DOHH2 (cell line): ENCODE measurements at regions not wholly inside any gene's neighbourhood (a gene's known extent, or its start where the extent isn't known, plus 50 kb on each side); places are given as distances from the start of the nearest gene placed in this dataset.
"Not testable (repeated sequence)": the region's sequence is repeated elsewhere in the genome, so short reads cannot be mapped to it uniquely, and the experiment has no call there.

ENCODE experiments used
- H3F3A ChIP-seq: fragments of 200-600 bp; sonication (generic), shearing (Covaris generic); 2 replicates; pipeline ENCODE4 v1.6.0; 2016; ENCODE audit warnings: antibody characterized with exemption, mild to moderate bottlenecking; ENCODE audit not compliant: control insufficient read depth, insufficient read depth
- H3K27ac ChIP-seq: fragments of 200-600 bp; sonication (generic); 2 replicates; pipeline ENCODE4 v1.5.1; 2014; ENCODE audit warnings: low read depth, mild to moderate bottlenecking, low read length, moderate library complexity
- H3K27me3 ChIP-seq: fragments of 200-600 bp; sonication (generic); 2 replicates; pipeline ENCODE4 v1.6.1; 2014; ENCODE audit warnings: mild to moderate bottlenecking, low read length, mixed read lengths; ENCODE audit not compliant: control insufficient read depth
- H3K36me3 ChIP-seq: fragments of 200-600 bp; sonication (generic); 2 replicates; pipeline ENCODE4 v1.6.1; 2014; ENCODE audit warnings: mild to moderate bottlenecking, low read length, moderate library complexity, mixed read lengths; ENCODE audit not compliant: control insufficient read depth
- H3K4me1 ChIP-seq: fragments of 200-600 bp; sonication (generic); 2 replicates; pipeline ENCODE4 v1.6.1; 2014; ENCODE audit warnings: mild to moderate bottlenecking, low read length, mixed read lengths; ENCODE audit not compliant: control insufficient read depth
- H3K4me2 ChIP-seq: fragments of 200-600 bp; sonication (generic); 2 replicates; pipeline ENCODE4 v1.6.0; 2014; ENCODE audit warnings: mild to moderate bottlenecking, low read length, moderate library complexity
- H3K4me3 ChIP-seq: fragments of 200-600 bp; sonication (generic); 2 replicates; pipeline ENCODE4 v1.5.1; 2014; ENCODE audit warnings: mild to moderate bottlenecking, low read length, mixed read lengths
- H3K79me2 ChIP-seq: fragments of 200-600 bp; sonication (generic); 2 replicates; pipeline ENCODE4 v1.6.1; 2014; ENCODE audit warnings: mild to moderate bottlenecking, low read length, mixed read lengths; ENCODE audit not compliant: control insufficient read depth
- H3K9me2 ChIP-seq: fragments of 200-600 bp; sonication (generic); replicated peaks from 2 replicates; pipeline ENCODE4 v1.6.1; 2014; ENCODE audit warnings: mild to moderate bottlenecking, low read length, mixed read lengths; ENCODE audit not compliant: control insufficient read depth
- H3K9me3 ChIP-seq: fragments of 200-600 bp; sonication (generic); 2 replicates; pipeline ENCODE4 v1.6.1; 2014; ENCODE audit warnings: antibody characterized with exemption, low read length, mixed read lengths; ENCODE audit not compliant: control insufficient read depth, insufficient read depth
- H4K20me1 ChIP-seq: fragments of 200-600 bp; sonication (generic); 2 replicates; pipeline ENCODE4 v1.6.0; 2014; ENCODE audit warnings: low read depth, mild to moderate bottlenecking, antibody characterized with exemption, low read length, moderate library complexity; ENCODE audit not compliant: control insufficient read depth, insufficient read depth
- CTCF ChIP-seq: fragments of 200-600 bp; sonication (generic); IDR thresholded peaks from one replicate; pipeline ENCODE4 v1.5.1; 2014; ENCODE audit warnings: antibody characterized with exemption, mild to moderate bottlenecking, low read depth, low read length; ENCODE audit not compliant: poor library complexity, severe bottlenecking
- EZH2phosphoT487 ChIP-seq: fragments of 200-600 bp; sonication (generic); IDR thresholded peaks from 2 replicates; pipeline ENCODE4 v1.6.1; 2017; ENCODE audit warnings: borderline replicate concordance, mild to moderate bottlenecking, antibody characterized with exemption, low read length, moderate library complexity, mixed read lengths

- Histone ChIP-seq H3K27me3 (no peaks in the 10 kb centered on the region), H3K9me3 (peaks cover 64% of the 10 kb centered on the region), H3K36me3 (no peaks in the 10 kb centered on the region)
Measured at GRCh38 chr13:19052931-19053330, 128.7 kb downstream of the TUBA3C start.

GRCh38 chr13:19052180-19052579, 129.4 kb downstream of the TUBA3C start:
- Histone ChIP-seq H3K4me1 (no peaks in the 10 kb centered on the region), H4K20me1 (no peaks in the 10 kb centered on the region), H3K79me2 (no peaks in the 10 kb centered on the region), H3K9me2 (no peaks in the 10 kb centered on the region), H3F3A (no peaks in the 10 kb centered on the region), H3K27me3 (no peaks in the 10 kb centered on the region), H3K36me3 (no peaks in the 10 kb centered on the region), H3K27ac (no peak overlapping the region), H3K4me2 (no peak overlapping the region), H3K9me3 (peaks cover 61% of the 10 kb centered on the region), H3K4me3 (no peak overlapping the region)
- TF ChIP-seq EZH2phosphoT487: no peak
- TF ChIP-seq CTCF: no peak

More at GRCh38 chr13:19052931-19053330, 128.7 kb downstream of the TUBA3C start:
- H3K79me2 ChIP-seq: no peaks in the 10 kb centered on the region
- H3K27ac ChIP-seq: no peak overlapping the region
- no peaks in the 10 kb centered on the region for H3F3A ChIP-seq
- no peak overlapping the region for H3K4me2 ChIP-seq
- TF ChIP-seq EZH2phosphoT487: no peak
- no peak for TF ChIP-seq CTCF
- no peaks in the 10 kb centered on the region for H3K9me2 ChIP-seq
- H3K4me1 ChIP-seq: no peaks in the 10 kb centered on the region
- H4K20me1 ChIP-seq: no peaks in the 10 kb centered on the region
- no peak overlapping the region for H3K4me3 ChIP-seq

- Histone ChIP-seq H3K9me2 (no peaks in the 10 kb centered on the region), H3K27me3 (no peaks in the 10 kb centered on the region), H3K27ac (no peak overlapping the region), H3K4me3 (no peak overlapping the region), H3K36me3 (no peaks in the 10 kb centered on the region), H3F3A (no peaks in the 10 kb centered on the region), H3K9me3 (peaks cover 49% of the 10 kb centered on the region), H3K79me2 (no peaks in the 10 kb centered on the region), H4K20me1 (no peaks in the 10 kb centered on the region), H3K4me2 (no peak overlapping the region), H3K4me1 (no peaks in the 10 kb centered on the region)
- no peak for TF ChIP-seq CTCF
- TF ChIP-seq EZH2phosphoT487: no peak
Measured at GRCh38 chr13:19050901-19051300, 130.7 kb downstream of the TUBA3C start.

- H3K27ac ChIP-seq, H4K20me1 ChIP-seq: not testable (repeated sequence)
- peaks cover 43% of the 10 kb centered on the region; the same call in 1 of the 2 replicates for H3K9me3 ChIP-seq
Measured at GRCh38 chr13:19049624-19050023, 132.0 kb downstream of the TUBA3C start.

More at GRCh38 chr13:19049624-19050023, 132.0 kb downstream of the TUBA3C start:
- not testable (repeated sequence) for H3F3A ChIP-seq, H3K4me1 ChIP-seq, H3K9me2 ChIP-seq, H3K4me2 ChIP-seq, H3K36me3 ChIP-seq, H3K27me3 ChIP-seq, H3K4me3 ChIP-seq, H3K79me2 ChIP-seq
